PC-9 (cell line): ENCODE measurements at regions not wholly inside any gene's neighbourhood (a gene's known extent, or its start where the extent isn't known, plus 50 kb on each side); places are given as distances from the start of the nearest gene placed in this dataset.

Experiments
- CTCF ChIP-seq: fragments of 200-600 bp; sonication (generic); conservative IDR thresholded peaks from 2 replicates; pipeline ENCODE4 v1.6.1; 2017; ENCODE audit warnings: mixed run types, antibody characterized with exemption, mild to moderate bottlenecking, moderate library complexity
- EZH2 ChIP-seq: fragments of 200-600 bp; sonication (generic); IDR thresholded peaks from 2 replicates; pipeline ENCODE4 v1.8.0; 2017; ENCODE audit warnings: antibody characterized with exemption, low read depth

GRCh38 chr15:93497291-93497690 is 408.3 kb upstream of the RGMA start:
- TF ChIP-seq CTCF: no peak
- no peak for TF ChIP-seq EZH2
